Neural crest cell (in vitro differentiated cells): ENCODE measurements at regions not wholly inside any gene's neighbourhood (a gene's known extent, or its start where the extent isn't known, plus 50 kb on each side); places are given as distances from the start of the nearest gene placed in this dataset.

ENCODE experiments used
- DNase-seq: peaks from one replicate; pipeline ENCODE4 v3.0.0; 2021; ENCODE audit warnings: low read depth, mixed read lengths, low spot score
- H3K27ac Mint-ChIP-seq: one replicate; pipeline ENCODE4 v1.8.0; 2021; ENCODE audit warnings: mild to moderate bottlenecking, mixed read lengths; ENCODE audit not compliant: unreplicated experiment
- H3K27me3 Mint-ChIP-seq: 2 replicates; pipeline ENCODE4 v1.8.0; 2021; ENCODE audit warnings: low read depth, mild to moderate bottlenecking, mixed read lengths
- H3K36me3 Mint-ChIP-seq: 2 replicates; pipeline ENCODE4 v1.8.0; 2021; ENCODE audit warnings: low read depth, mild to moderate bottlenecking, mixed read lengths
- H3K4me1 Mint-ChIP-seq: 2 replicates; pipeline ENCODE4 v1.8.0; 2021; ENCODE audit warnings: mixed read lengths
- H3K4me3 Mint-ChIP-seq: one replicate; pipeline ENCODE4 v1.8.0; 2021; ENCODE audit warnings: mild to moderate bottlenecking, mixed read lengths
- H3K9me3 Mint-ChIP-seq: 2 replicates; pipeline ENCODE4 v1.8.0; 2021; ENCODE audit warnings: mixed read lengths
- TF ChIP-seq, protein P1 (sequence below): fragments of 200-600 bp; sonication (generic); conservative IDR thresholded peaks from 2 replicates; pipeline ENCODE4 v1.5.0; 2021; ENCODE audit warnings: antibody characterized with exemption, mild to moderate bottlenecking

- peaks cover 18% of the 10 kb centered on the region for H3K4me1 Mint-ChIP-seq
- H3K27ac Mint-ChIP-seq, result peak overlapping the region; percentile 9
- peaks cover 55% of the 10 kb centered on the region for H3K27me3 Mint-ChIP-seq
- H3K9me3 Mint-ChIP-seq, result no peaks in the 10 kb centered on the region
- TF ChIP-seq, protein P1, sequence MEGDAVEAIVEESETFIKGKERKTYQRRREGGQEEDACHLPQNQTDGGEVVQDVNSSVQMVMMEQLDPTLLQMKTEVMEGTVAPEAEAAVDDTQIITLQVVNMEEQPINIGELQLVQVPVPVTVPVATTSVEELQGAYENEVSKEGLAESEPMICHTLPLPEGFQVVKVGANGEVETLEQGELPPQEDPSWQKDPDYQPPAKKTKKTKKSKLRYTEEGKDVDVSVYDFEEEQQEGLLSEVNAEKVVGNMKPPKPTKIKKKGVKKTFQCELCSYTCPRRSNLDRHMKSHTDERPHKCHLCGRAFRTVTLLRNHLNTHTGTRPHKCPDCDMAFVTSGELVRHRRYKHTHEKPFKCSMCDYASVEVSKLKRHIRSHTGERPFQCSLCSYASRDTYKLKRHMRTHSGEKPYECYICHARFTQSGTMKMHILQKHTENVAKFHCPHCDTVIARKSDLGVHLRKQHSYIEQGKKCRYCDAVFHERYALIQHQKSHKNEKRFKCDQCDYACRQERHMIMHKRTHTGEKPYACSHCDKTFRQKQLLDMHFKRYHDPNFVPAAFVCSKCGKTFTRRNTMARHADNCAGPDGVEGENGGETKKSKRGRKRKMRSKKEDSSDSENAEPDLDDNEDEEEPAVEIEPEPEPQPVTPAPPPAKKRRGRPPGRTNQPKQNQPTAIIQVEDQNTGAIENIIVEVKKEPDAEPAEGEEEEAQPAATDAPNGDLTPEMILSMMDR, result no peak
- H3K4me3 Mint-ChIP-seq, result no peak overlapping the region
- DNase-seq, result no peak
- H3K36me3 Mint-ChIP-seq, result no peaks in the 10 kb centered on the region
Measured at GRCh38 chr1:34655875-34656240, 99.0 kb upstream of the GJB5 start.

- no peak overlapping the region for H3K27ac Mint-ChIP-seq
- TF ChIP-seq, protein P1, result no peak
- no peak for DNase-seq
- peaks cover 18% of the 10 kb centered on the region for H3K4me1 Mint-ChIP-seq
- H3K27me3 Mint-ChIP-seq, result peaks cover 55% of the 10 kb centered on the region
- no peaks in the 10 kb centered on the region for H3K36me3 Mint-ChIP-seq
- H3K4me3 Mint-ChIP-seq, result no peak overlapping the region
- H3K9me3 Mint-ChIP-seq, result no peaks in the 10 kb centered on the region
Measured at GRCh38 chr1:34656299-34656698, 98.5 kb upstream of the GJB5 start.

GRCh38 chr1:34656731-34657130 is 98.1 kb upstream of the GJB5 start:
- Mint-ChIP-seq H3K27me3 (peaks cover 55% of the 10 kb centered on the region), H3K4me1 (peaks cover 18% of the 10 kb centered on the region), H3K9me3 (no peaks in the 10 kb centered on the region), H3K27ac (no peak overlapping the region), H3K4me3 (no peak overlapping the region), H3K36me3 (no peaks in the 10 kb centered on the region)
- TF ChIP-seq, protein P1, result no peak
- no peak for DNase-seq

DNA sequence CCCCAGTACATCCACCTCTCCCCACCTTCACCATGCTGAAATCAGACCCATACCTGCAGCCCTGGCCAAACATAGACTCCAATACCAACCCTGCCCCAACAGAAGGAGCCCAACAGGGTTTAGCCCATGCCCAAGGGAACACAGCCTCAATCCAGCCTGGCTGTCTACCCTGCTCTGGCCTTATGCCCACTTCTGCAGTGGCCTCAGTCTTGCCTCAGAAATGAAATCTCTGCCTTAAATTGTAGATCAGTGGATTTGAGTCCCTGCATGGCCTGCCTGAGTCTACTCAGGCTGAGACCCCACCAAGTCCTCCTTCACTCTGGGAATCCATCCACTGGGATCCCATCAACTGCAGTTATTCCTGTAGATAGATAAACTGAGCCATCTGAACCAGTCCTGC is 97.6 kb upstream of the GJB5 start:
- Mint-ChIP-seq H3K27ac (no peak overlapping the region), H3K4me3 (no peak overlapping the region), H3K9me3 (no peaks in the 10 kb centered on the region), H3K4me1 (peaks cover 18% of the 10 kb centered on the region), H3K36me3 (no peaks in the 10 kb centered on the region), H3K27me3 (peaks cover 53% of the 10 kb centered on the region)
- DNase-seq, result no peak
- TF ChIP-seq, protein P1, result no peak

DNA sequence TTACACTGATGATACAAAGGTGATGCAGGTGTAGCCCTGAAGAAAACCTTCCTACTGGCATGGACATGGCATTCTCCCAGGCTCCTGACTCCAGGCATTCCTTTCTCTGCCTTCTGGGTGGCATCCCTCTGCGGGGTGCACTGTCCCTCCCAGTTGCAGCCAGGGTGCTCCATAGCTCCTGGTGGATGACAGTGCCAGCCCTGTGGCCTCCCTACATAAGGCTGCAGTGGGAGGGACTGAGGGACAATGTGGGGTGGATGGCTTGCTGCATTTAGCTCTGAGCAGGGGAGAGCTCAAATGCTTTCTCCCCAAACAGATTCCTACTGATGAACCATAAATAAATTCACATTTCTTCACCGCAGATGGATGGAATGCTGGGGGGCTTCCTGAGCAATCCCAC is 97.0 kb upstream of the GJB5 start:
- peaks cover 18% of the 10 kb centered on the region for H3K4me1 Mint-ChIP-seq
- no peak overlapping the region for H3K27ac Mint-ChIP-seq
- TF ChIP-seq, protein P1, result no peak
- H3K9me3 Mint-ChIP-seq, result no peaks in the 10 kb centered on the region
- H3K4me3 Mint-ChIP-seq, result no peak overlapping the region
- peaks cover 48% of the 10 kb centered on the region for H3K27me3 Mint-ChIP-seq
- no peak for DNase-seq
- no peaks in the 10 kb centered on the region for H3K36me3 Mint-ChIP-seq

DNA sequence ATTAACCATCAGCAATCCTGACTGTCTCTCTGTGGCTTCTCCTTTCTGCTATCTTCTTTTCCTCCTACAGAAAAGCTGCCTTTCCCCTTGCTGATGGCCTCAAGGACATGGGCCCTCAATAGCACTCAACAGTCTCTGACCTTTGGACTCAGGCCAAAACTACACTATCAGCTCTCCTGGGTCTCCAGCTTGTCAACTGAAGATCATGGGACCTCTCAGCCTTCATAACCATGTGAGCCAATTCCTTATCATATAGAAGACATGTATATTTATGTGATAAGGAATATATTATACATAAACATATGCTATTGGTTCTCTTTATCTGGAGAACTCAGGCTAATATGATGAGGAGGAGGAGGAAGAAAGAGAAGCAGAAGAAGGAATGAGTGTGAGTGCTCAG is 91.8 kb upstream of the GJB5 start:
- no peaks in the 10 kb centered on the region for H3K9me3 Mint-ChIP-seq

More for the DNA sequence above, 91.8 kb upstream of the GJB5 start:
- no peaks in the 10 kb centered on the region for H3K4me1 Mint-ChIP-seq
- no peak overlapping the region for H3K27ac Mint-ChIP-seq
- peaks cover 20% of the 10 kb centered on the region for H3K27me3 Mint-ChIP-seq
- TF ChIP-seq, protein P1, result no peak
- H3K4me3 Mint-ChIP-seq, result no peak overlapping the region
- H3K36me3 Mint-ChIP-seq, result no peaks in the 10 kb centered on the region
- no peak for DNase-seq
